Testis (tissue), 2 donors: ENCODE measurements at regions not wholly inside any gene's neighbourhood (a gene's known extent, or its start where the extent isn't known, plus 50 kb on each side); places are given as distances from the start of the nearest gene placed in this dataset.

ENCODE experiments used
- POLR2A ChIP-seq: fragments of 450-650 bp; IDR thresholded peaks from one replicate; pipeline ENCODE4 v1.6.1; 2017; ENCODE audit warnings: antibody characterized with exemption, mild to moderate bottlenecking, moderate library complexity
- TF ChIP-seq, protein P1 (sequence below), 3 experiments: fragments of 450-650 bp in 2 of 3; fragments of 200-600 bp in 1 of 3; sonication (generic) in 1 of 3; IDR thresholded peaks; one replicate each; pipeline ENCODE4 v1.5.1; 2016 to 2019; ENCODE audit warnings: antibody characterized with exemption in 3 of 3, mild to moderate bottlenecking in 2 of 3, moderate library complexity in 1 of 3

GRCh38 chr1:14280909-14281308 lies 317.6 kb upstream of the KAZN start:
- TF ChIP-seq, protein P1, sequence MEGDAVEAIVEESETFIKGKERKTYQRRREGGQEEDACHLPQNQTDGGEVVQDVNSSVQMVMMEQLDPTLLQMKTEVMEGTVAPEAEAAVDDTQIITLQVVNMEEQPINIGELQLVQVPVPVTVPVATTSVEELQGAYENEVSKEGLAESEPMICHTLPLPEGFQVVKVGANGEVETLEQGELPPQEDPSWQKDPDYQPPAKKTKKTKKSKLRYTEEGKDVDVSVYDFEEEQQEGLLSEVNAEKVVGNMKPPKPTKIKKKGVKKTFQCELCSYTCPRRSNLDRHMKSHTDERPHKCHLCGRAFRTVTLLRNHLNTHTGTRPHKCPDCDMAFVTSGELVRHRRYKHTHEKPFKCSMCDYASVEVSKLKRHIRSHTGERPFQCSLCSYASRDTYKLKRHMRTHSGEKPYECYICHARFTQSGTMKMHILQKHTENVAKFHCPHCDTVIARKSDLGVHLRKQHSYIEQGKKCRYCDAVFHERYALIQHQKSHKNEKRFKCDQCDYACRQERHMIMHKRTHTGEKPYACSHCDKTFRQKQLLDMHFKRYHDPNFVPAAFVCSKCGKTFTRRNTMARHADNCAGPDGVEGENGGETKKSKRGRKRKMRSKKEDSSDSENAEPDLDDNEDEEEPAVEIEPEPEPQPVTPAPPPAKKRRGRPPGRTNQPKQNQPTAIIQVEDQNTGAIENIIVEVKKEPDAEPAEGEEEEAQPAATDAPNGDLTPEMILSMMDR (IDR thresholded peaks at IDR 0.05), result no peak
- TF ChIP-seq POLR2A, result no peak
